ENCODE measurements at regions not wholly inside any gene's neighbourhood (a gene's known extent, or its start where the extent isn't known, plus 50 kb on each side); places are given as distances from the start of the nearest gene placed in this dataset.

- TF ChIP-seq CTCF (IDR thresholded peaks at IDR 0.05) (no peak), POLR2A (IDR thresholded peaks at IDR 0.05) (no peak)
These were observed 602.6 kb downstream of the KCNJ2 start for GRCh38 chr17:70771804-70772386.
